GM21390 (cell line): ENCODE measurements at regions not wholly inside any gene's neighbourhood (a gene's known extent, or its start where the extent isn't known, plus 50 kb on each side); places are given as distances from the start of the nearest gene placed in this dataset.
"Not testable (repeated sequence)": the region's sequence is repeated elsewhere in the genome, so short reads cannot be mapped to it uniquely, and the experiment has no call there.

Experiments
- ATAC-seq: cut with Tn5 transposase; IDR thresholded peaks from one replicate; pipeline ENCODE4 v1.9.1; 2021; ENCODE audit not compliant: unreplicated experiment

GRCh38 chr3:137820366-137820765 is 56.3 kb downstream of the SOX14 start:
- ATAC-seq: no peak

- no peak for ATAC-seq
Measured at GRCh38 chr3:137835096-137835495, 71.0 kb downstream of the SOX14 start.

GRCh38 chr3:137845194-137845593 is 81.1 kb downstream of the SOX14 start:
- ATAC-seq: no peak

GRCh38 chr3:137845666-137846065 is 81.6 kb downstream of the SOX14 start:
- ATAC-seq: no peak

- no peak for ATAC-seq
Measured at GRCh38 chr3:137852391-137852830, 88.3 kb downstream of the SOX14 start.

- no peak for ATAC-seq
Measured at GRCh38 chr3:137854533-137855261, 90.6 kb downstream of the SOX14 start.

GRCh38 chr3:137866001-137866400 is 101.9 kb downstream of the SOX14 start:
- no peak for ATAC-seq

GRCh38 chr3:137866933-137867332 is 102.8 kb downstream of the SOX14 start:
- no peak for ATAC-seq

GRCh38 chr3:137867611-137868010 is 103.5 kb downstream of the SOX14 start:
- no peak for ATAC-seq

GRCh38 chr3:137869022-137869421 is 104.9 kb downstream of the SOX14 start:
- ATAC-seq: no peak

GRCh38 chr3:137872589-137872988 is 108.5 kb downstream of the SOX14 start:
- ATAC-seq: not testable (repeated sequence)

GRCh38 chr3:137896842-137897241 is 113.1 kb upstream of the CLDN18 start:
- ATAC-seq: not testable (repeated sequence)

- ATAC-seq: no peak
Measured at GRCh38 chr3:137906985-137907649, 102.8 kb upstream of the CLDN18 start.

GRCh38 chr3:137924628-137925027 is 85.3 kb upstream of the CLDN18 start:
- ATAC-seq: no peak

- ATAC-seq: no peak
Measured at GRCh38 chr3:137925080-137925479, 84.9 kb upstream of the CLDN18 start.

- no peak for ATAC-seq
Measured at GRCh38 chr3:137926991-137927390, 83.0 kb upstream of the CLDN18 start.

- ATAC-seq: no peak
Measured at GRCh38 chr3:137930976-137931375, 79.0 kb upstream of the CLDN18 start.

- no peak for ATAC-seq
Measured at GRCh38 chr3:137938876-137939275, 71.1 kb upstream of the CLDN18 start.

GRCh38 chr3:137944593-137944992 is 65.4 kb upstream of the CLDN18 start:
- ATAC-seq: no peak

- ATAC-seq: peak; percentile 74
Measured at GRCh38 chr3:137946356-137946973, 63.5 kb upstream of the CLDN18 start.

- no peak for ATAC-seq
Measured at GRCh38 chr3:137947117-137947516, 62.8 kb upstream of the CLDN18 start.
